K562 (cell line): ENCODE measurements at regions not wholly inside any gene's neighbourhood (a gene's known extent, or its start where the extent isn't known, plus 50 kb on each side); places are given as distances from the start of the nearest gene placed in this dataset.

Experiments used
- ATAC-seq: fragments of 200-7000 bp; cut with Tn5 transposase; 3 replicates; pipeline ENCODE4 v1.9.1; 2020; ENCODE audit warnings: moderate library complexity
- BruUV-seq: library from RNA; stranded (reverse); fragments of 400-500 nt; replicated peaks from 2 replicates; lab custom pipeline; 2021; lab: Mats Ljungman, UMichigan
- CTCF ChIA-PET: fragments of 300-600 bp; formaldehyde crosslinking; extraction: SDS; loops from one replicate; lab custom pipeline; 2021; ENCODE audit warnings: low intra/inter-chr PET ratio; lab: Yijun Ruan, JAX
- POLR2A ChIA-PET: fragments of 300-600, 350-650 bp; sonication (Branson Sonifier 250); formaldehyde crosslinking; extraction: SDS; loops from one replicate; lab custom pipeline; 2021; ENCODE audit warnings: antibody characterized with exemption, inconsistent platforms; lab: Yijun Ruan, JAX
- DNase-seq, 4 experiments: peaks; one replicate each; pipeline versions ENCODE4 v3.0.0 to v3.0.0-alpha.2; 2011 to 2018; ENCODE audit warnings: low spot score in 3 of 4, mixed read lengths in 3 of 4; ENCODE audit errors: extremely low read depth in 1 of 4
- FAIRE-seq: peaks from 2 replicates; lab custom pipeline; 2011; peaks lifted over from hg19 to GRCh38; lab: Jason Lieb, UNC
- H2AFZ ChIP-seq: 2 replicates; pipeline ENCODE4 v1.6.0; 2011; ENCODE audit warnings: low read depth, low read length, control low read depth, inconsistent platforms
- H3K27ac ChIP-seq: fragments of 200-600 bp; 3 replicates; pipeline ENCODE4 v1.8.0; 2011; ENCODE audit warnings: low read depth, mild to moderate bottlenecking, control low read depth, inconsistent platforms, low read length, moderate library complexity, mixed read lengths; ENCODE audit errors: extremely low read depth
- H3K27me3 ChIP-seq, 2 experiments: fragments of 300-600 bp in 1 of 2; 2 replicates in 1 of 2; 3 replicates in 1 of 2; pipeline versions ENCODE4 v1.6.0 to v1.8.0; 2011; ENCODE audit warnings: inconsistent platforms in 2 of 2, low read length in 2 of 2, mild to moderate bottlenecking in 1 of 2, mixed read lengths in 1 of 2, moderate library complexity in 1 of 2; ENCODE audit not compliant: control insufficient read depth in 2 of 2, insufficient read depth in 2 of 2
- H3K36me3 ChIP-seq: fragments of 300-600 bp; 3 replicates; pipeline ENCODE4 v1.8.0; 2011; ENCODE audit warnings: mild to moderate bottlenecking, low read length, inconsistent platforms; ENCODE audit not compliant: control insufficient read depth, insufficient read depth
- H3K4me1 ChIP-seq, 2 experiments: fragments of 200-600 bp in 1 of 2; replicated peaks in 1 of 2; 2 replicates in 1 of 2; 3 replicates in 1 of 2; pipeline versions ENCODE4 v1.5.1 to v1.8.0; 2011; ENCODE audit warnings: inconsistent platforms in 2 of 2, low read length in 2 of 2, mild to moderate bottlenecking in 1 of 2, mixed read lengths in 1 of 2, moderate library complexity in 1 of 2; ENCODE audit not compliant: control insufficient read depth in 2 of 2, insufficient read depth in 2 of 2
- H3K4me2 ChIP-seq: 2 replicates; pipeline ENCODE4 v1.6.1; 2011; ENCODE audit warnings: low read length, control low read depth, inconsistent platforms, mixed read lengths; ENCODE audit not compliant: insufficient read depth
- H3K4me3 ChIP-seq: fragments of 200-600 bp; sonication (generic), shearing (Covaris generic); 2 replicates; pipeline ENCODE4 v1.5.1; 2016; ENCODE audit warnings: control low read depth, inconsistent platforms
- H3K79me2 ChIP-seq: fragments of 200-600 bp; 3 replicates; pipeline ENCODE4 v1.8.0; 2011; ENCODE audit warnings: low read length, inconsistent platforms; ENCODE audit not compliant: control insufficient read depth, insufficient read depth
- H3K9ac ChIP-seq, 2 experiments: 2 replicates each; pipeline versions ENCODE4 v1.6.0 to v1.6.1; 2011; ENCODE audit warnings: low read depth in 2 of 2, low read length in 2 of 2, control low read depth in 1 of 2, inconsistent platforms in 1 of 2, mild to moderate bottlenecking in 1 of 2, mixed read lengths in 1 of 2; ENCODE audit not compliant: insufficient read depth in 1 of 2
- H3K9me1 ChIP-seq: one replicate; pipeline ENCODE4 v1.6.0; 2011; ENCODE audit warnings: inconsistent platforms, mild to moderate bottlenecking, low read length, moderate library complexity; ENCODE audit not compliant: control insufficient read depth, insufficient read depth
- H3K9me3 ChIP-seq: replicated peaks from 2 replicates; pipeline ENCODE4 v1.5.1; 2011; ENCODE audit warnings: low read depth, low read length, inconsistent platforms; ENCODE audit not compliant: control insufficient read depth, insufficient read depth
- H4K20me1 ChIP-seq: replicated peaks from 2 replicates; pipeline ENCODE4 v1.6.1; 2011; ENCODE audit warnings: low read length, inconsistent platforms, mixed read lengths; ENCODE audit not compliant: control insufficient read depth, insufficient read depth
- CREBBP ChIP-seq: IDR thresholded peaks from one replicate; pipeline ENCODE4 v1.6.1; 2012; ENCODE audit warnings: low read depth, mild to moderate bottlenecking, control low read depth, inconsistent platforms, low read length
- ELK1 ChIP-seq: sonication (generic); formaldehyde crosslinking; IDR thresholded peaks from 2 replicates; pipeline ENCODE4 v1.8.1; 2022; ENCODE audit warnings: missing genetic modification reagents
- FOXK2 ChIP-seq, 2 experiments: fragments of 450-650 bp; IDR thresholded peaks in 1 of 2; conservative IDR thresholded peaks in 1 of 2; 2 replicates each; pipeline ENCODE4 v1.6.1; 2016; ENCODE audit warnings: low read depth in 2 of 2, mild to moderate bottlenecking in 1 of 2
- SAFB2 ChIP-seq: fragments of 200-400 bp; formaldehyde crosslinking; IDR thresholded peaks from 2 replicates; pipeline ENCODE4 v1.6.1; 2018; ENCODE audit warnings: borderline replicate concordance, low read length, low read depth, moderate library complexity; ENCODE audit not compliant: severe bottlenecking
- WGBS: fragments of 100-300 bp; shearing (Covaris generic); methylation state at CpG from one replicate; pipeline ENCODE4 v1.1.6; 2016; ENCODE audit warnings: low coverage, mixed read lengths; ENCODE audit not compliant: insufficient coverage; ENCODE audit errors: missing lambda C conversion rate; 5-methylcytosine and 5-hydroxymethylcytosine counted together
- in situ Hi-C: fragments of 300-500 bp; cut with MboI; formaldehyde crosslinking; loops from 4 replicates; pipeline ENCODE4 v1.15.0; 2018; ENCODE audit warnings: inconsistent platforms, mixed read lengths
- intact Hi-C: fragments of 100-400 bp; cut with micrococcal nuclease; formaldehyde crosslinking; loops from 2 replicates; pipeline ENCODE4 v1.14.2; 2022

GRCh38 chr10:131647789-131648188 is 253.0 kb upstream of the PPP2R2D start:
- Histone ChIP-seq H3K9me3 (no peaks in the 10 kb centered on the region), H2AFZ (no peak overlapping the region), H3K4me1 (no peaks in the 10 kb centered on the region), H3K4me2 (no peak overlapping the region)
- no peak for DNase-seq
- in situ Hi-C loops = no loop called here
- WGBS = 0% methylated on average over 8 of the region's 11 CpGs
- BruUV-seq = no TSS peak
- CTCF ChIA-PET = no interaction called here
- TF ChIP-seq ELK1 (no peak), CREBBP (no peak), SAFB2 (no peak), FOXK2 (conservative IDR thresholded peaks at IDR 0.05 in 1 of 2, IDR thresholded peaks at IDR 0.05 in 1 of 2; ENCODE audit: low read depth in 2 of 2) (no peak)
- TF ChIP-seq, all 486 proteins: peak for 0
- H3K9ac ChIP-seq = no peak overlapping the region
- H3K27ac ChIP-seq = no peak overlapping the region
- no peak for FAIRE-seq
- ATAC-seq = no peak
- H4K20me1 ChIP-seq = no peaks in the 10 kb centered on the region
- H3K27me3 ChIP-seq = peaks cover 3 to 52% of the 10 kb centered on the region in 2 experiments; a peak in 4 of 5 replicates
- no peaks in the 10 kb centered on the region for H3K36me3 ChIP-seq
- intact Hi-C loops = no loop called here
- POLR2A ChIA-PET = interaction anchor here (1.2 kb wide), 1 partner anchor 12 kb away, joined by 3 read pairs; no protein-coding TSS in a partner anchor
- no peaks in the 10 kb centered on the region for H3K79me2 ChIP-seq
- H3K9me1 ChIP-seq = no peaks in the 10 kb centered on the region
- H3K4me3 ChIP-seq = no peak overlapping the region
